DND-41 (cell line): ENCODE measurements at regions not wholly inside any gene's neighbourhood (a gene's known extent, or its start where the extent isn't known, plus 50 kb on each side); places are given as distances from the start of the nearest gene placed in this dataset.

Experiments used
- CTCF ChIP-seq: IDR thresholded peaks from 2 replicates; pipeline ENCODE4 v1.5.1; 2012; ENCODE audit warnings: borderline replicate concordance, low read length, moderate library complexity, mild to moderate bottlenecking; ENCODE audit not compliant: poor library complexity, severe bottlenecking; ENCODE audit errors: extremely low read depth
- EZH2 ChIP-seq: IDR thresholded peaks from 3 replicates; pipeline ENCODE4 v1.6.1; 2012; ENCODE audit warnings: borderline replicate concordance, low read depth, mild to moderate bottlenecking, moderate library complexity, low read length, inconsistent platforms; ENCODE audit not compliant: severe bottlenecking

GRCh38 chr5:24102010-24102409 lies 542.8 kb downstream of the CDH10 start:
- TF ChIP-seq CTCF (no peak), EZH2 (no peak)
